SK-N-MC (cell line): ENCODE measurements at regions not wholly inside any gene's neighbourhood (a gene's known extent, or its start where the extent isn't known, plus 50 kb on each side); places are given as distances from the start of the nearest gene placed in this dataset.

Experiments
- DNase-seq: peaks from one replicate; pipeline ENCODE4 v3.0.0-alpha.2; 2011; ENCODE audit warnings: low read depth, low spot score
- H3K27ac ChIP-seq: fragments of 200-600 bp; sonication (generic); 2 replicates; pipeline ENCODE4 v1.5.1; 2016; ENCODE audit warnings: mixed run types
- H3K36me3 ChIP-seq: fragments of 200-600 bp; sonication (generic); 2 replicates; pipeline ENCODE4 v1.6.1; 2017; ENCODE audit warnings: antibody characterized with exemption, low read length, mixed read lengths; ENCODE audit not compliant: insufficient read depth
- H3K4me3 ChIP-seq: fragments of 200-600 bp; sonication (generic); 2 replicates; pipeline ENCODE4 v1.5.1; 2016
- H3K9ac ChIP-seq: fragments of 200-600 bp; sonication (generic); 2 replicates; pipeline ENCODE4 v1.8.0; 2017; ENCODE audit warnings: mixed run types, mixed read lengths; ENCODE audit not compliant: insufficient read length
- H3K9me3 ChIP-seq: fragments of 200-600 bp; sonication (generic); 2 replicates; pipeline ENCODE4 v1.6.1; 2017; ENCODE audit warnings: low read depth, mild to moderate bottlenecking, antibody characterized with exemption, low read length, moderate library complexity, mixed read lengths
- EZH2 ChIP-seq: fragments of 200-600 bp; sonication (generic); IDR thresholded peaks from one replicate; pipeline ENCODE4 v1.6.1; 2017; ENCODE audit warnings: antibody characterized with exemption
- FOXP2 ChIP-seq: optimal IDR thresholded peaks from 2 replicates; pipeline ENCODE3; 2011; ENCODE audit warnings: mild to moderate bottlenecking, moderate library complexity; ENCODE audit not compliant: insufficient read depth; ENCODE audit errors: extremely low read length, control extremely low read depth
- POLR2AphosphoS5 ChIP-seq: IDR thresholded peaks from 2 replicates; pipeline ENCODE4 v1.6.1; 2012; ENCODE audit warnings: mild to moderate bottlenecking, low read depth, low read length, borderline replicate concordance

DNA sequence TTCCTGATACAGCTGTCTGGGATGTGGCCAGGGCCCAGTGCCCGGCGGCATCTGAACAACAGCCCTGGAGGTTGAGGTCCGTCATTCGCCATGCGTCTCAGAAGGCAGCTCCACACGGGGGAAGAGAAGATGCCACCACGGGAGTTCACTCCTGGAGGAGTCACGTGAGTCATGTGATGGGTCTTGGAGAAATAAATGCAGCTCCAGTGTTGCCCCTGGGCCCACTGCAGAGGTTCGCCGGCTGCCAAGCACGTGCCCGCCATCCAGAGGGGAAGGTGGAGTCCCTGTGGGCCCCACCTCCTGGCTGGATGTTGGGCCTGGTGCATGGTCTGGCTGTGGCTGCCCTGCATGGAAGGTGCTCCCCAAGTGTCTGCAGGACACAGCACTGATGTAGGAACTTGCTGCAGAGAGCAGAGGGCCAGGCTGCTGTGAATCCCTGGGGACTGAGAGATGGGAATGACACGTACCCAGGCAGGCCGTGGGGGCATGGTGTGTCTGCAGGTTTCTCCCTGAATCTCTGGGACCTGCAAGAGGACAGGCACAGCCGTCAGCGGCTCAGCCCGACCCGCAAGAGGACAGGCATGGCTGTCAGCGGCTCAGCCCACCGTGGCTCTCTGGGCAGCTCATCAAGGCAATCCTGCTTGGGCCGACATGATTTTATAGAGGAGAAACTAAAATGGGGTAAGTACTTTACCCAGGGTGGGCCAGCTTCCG lies 418.3 kb upstream of the IRX4 start:
- DNase-seq = no peak
- Histone ChIP-seq H3K27ac (no peak overlapping the region), H3K4me3 (no peak overlapping the region), H3K36me3 (no peaks in the 10 kb centered on the region), H3K9ac (no peak overlapping the region), H3K9me3 (no peaks in the 10 kb centered on the region)
- no peak for TF ChIP-seq EZH2
- TF ChIP-seq POLR2AphosphoS5 = no peak
- no peak for TF ChIP-seq FOXP2

DNA sequence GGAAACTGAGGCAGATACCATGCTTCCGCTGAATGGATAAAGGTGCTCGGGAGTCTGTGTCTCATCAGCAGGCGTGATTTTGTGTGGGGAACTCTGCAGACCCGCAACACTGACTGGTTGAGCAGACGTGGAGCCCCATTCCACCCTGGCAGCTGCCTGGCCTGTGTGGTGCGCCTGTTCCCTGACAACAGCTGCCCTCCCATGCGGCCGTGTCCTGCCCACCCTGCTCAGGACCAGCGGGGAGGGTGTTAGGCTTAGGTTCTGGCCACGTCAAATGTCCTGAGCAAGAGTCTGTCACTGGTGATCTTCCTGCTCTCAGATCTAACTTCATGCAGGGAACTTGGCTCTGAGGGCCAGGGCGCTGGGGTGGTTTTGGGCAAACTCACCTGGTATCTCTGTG lies 417.7 kb upstream of the IRX4 start:
- no peak for DNase-seq
- H3K9me3 ChIP-seq = no peaks in the 10 kb centered on the region
- H3K27ac ChIP-seq = no peak overlapping the region
- H3K9ac ChIP-seq = no peak overlapping the region
- no peaks in the 10 kb centered on the region for H3K36me3 ChIP-seq
- no peak overlapping the region for H3K4me3 ChIP-seq
- TF ChIP-seq EZH2 (no peak), FOXP2 (no peak), POLR2AphosphoS5 (no peak)

DNA sequence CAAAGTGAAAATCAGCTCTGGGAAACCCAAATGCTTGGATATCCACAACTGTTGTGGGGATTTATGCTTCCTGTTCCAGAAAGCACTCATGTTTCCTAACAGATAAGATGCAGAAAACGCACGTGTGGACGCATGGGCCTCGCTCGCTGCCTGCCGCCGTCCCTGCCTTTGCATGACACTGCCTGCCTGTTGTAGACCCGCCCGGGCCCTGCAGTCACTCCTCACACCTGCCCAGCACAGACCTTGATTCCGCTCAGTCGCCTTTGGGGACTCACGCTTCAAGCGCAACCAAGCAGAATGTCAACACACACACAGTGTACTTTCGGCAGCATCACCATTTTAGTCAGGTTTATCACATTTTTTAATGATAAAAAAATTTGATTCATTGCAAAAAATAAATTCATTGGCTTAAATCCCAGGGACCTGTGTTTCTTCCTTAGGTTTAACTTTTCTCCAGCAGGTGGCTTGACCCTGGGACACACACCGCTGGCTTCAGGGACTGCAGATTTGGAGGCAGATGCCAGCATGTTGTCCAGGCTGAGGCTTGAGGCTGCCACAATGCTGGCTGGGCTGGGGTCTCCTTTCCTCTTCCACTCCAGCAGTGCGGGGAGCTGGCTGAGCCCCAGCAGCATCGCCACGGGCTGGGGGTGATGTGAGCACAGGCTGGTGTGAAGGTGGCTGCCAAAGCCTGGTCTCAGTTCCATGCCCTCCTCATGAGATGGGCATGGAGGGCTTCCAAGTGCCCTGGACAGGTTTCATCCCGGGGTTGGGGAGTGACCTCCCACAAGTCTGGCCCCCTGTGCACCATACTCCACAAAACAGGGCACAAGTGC lies 416.9 kb upstream of the IRX4 start:
- TF ChIP-seq POLR2AphosphoS5 (no peak), EZH2 (no peak), FOXP2 (no peak)
- no peaks in the 10 kb centered on the region for H3K9me3 ChIP-seq

DNA sequence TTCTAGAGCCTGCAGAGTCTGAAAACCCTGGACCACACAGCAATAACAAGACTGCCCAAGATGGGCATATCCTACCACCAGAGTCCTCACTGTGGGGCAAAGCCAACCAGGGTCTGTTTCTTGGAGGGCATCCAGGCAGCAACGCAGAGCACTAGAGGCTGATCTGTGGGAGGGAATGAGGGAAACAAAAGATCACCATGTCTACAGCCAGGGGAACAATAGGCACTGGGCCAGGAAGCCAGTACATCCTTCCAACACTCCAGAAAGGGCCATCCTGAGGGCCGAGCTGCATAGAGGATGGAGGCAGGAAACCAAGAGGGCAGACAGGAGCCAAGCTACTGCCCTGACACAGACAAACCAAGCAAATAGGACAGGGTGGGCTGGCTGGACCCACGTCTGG lies 416.1 kb upstream of the IRX4 start:
- H3K4me3 ChIP-seq = no peak overlapping the region
- no peak overlapping the region for H3K27ac ChIP-seq
- H3K36me3 ChIP-seq = no peaks in the 10 kb centered on the region
- DNase-seq = no peak
- H3K9ac ChIP-seq = no peak overlapping the region
- TF ChIP-seq FOXP2 = no peak
- TF ChIP-seq EZH2 = no peak
- TF ChIP-seq POLR2AphosphoS5 = no peak
- H3K9me3 ChIP-seq = no peaks in the 10 kb centered on the region

More for the DNA sequence above, 416.9 kb upstream of the IRX4 start:
- DNase-seq = no peak
- Histone ChIP-seq H3K27ac (no peak overlapping the region), H3K4me3 (no peak overlapping the region), H3K36me3 (no peaks in the 10 kb centered on the region), H3K9ac (no peak overlapping the region)

DNA sequence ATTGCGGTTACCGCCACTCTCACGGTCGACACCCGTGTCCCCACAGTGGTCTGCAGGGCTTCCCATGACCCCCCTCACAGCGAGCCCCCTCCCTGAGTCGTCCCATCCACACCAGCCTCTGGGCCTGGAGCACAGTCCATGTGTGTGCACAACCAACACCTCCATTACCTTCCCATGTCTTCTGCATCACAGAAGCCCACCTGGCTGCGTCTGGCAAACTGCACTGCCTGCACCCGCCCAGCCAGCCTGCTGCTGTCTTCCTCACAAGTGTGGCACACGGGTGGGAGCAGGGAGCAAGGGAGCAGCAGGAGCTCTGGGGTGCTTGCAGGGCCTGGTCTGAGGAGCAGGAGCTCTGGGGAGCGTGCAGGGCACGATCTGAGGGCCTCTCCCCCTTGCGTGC lies 415.3 kb upstream of the IRX4 start:
- no peak overlapping the region for H3K27ac ChIP-seq
- H3K9ac ChIP-seq = no peak overlapping the region
- H3K36me3 ChIP-seq = no peaks in the 10 kb centered on the region
- TF ChIP-seq EZH2 (no peak), FOXP2 (no peak), POLR2AphosphoS5 (no peak)
- no peaks in the 10 kb centered on the region for H3K9me3 ChIP-seq
- DNase-seq = no peak
- H3K4me3 ChIP-seq = no peak overlapping the region

DNA sequence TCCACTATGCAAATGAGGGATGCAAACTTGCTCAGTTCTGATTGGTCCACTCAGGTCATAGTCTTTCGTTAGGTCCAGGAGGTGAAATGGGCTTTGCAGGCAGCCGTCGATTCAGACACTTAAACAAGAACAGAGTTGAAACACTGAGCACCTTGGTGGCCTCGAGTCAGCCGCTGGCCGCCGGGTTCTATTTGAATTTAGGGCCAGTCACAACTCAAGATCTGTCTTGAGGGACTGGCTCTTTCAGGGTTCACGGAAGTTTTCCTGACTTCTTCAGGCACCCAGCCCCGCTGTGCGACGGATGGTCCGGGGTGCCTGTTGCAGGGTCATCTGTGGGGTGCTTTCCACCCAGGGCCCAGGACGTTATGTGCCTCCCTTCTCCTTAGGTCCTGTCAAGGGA lies 412.8 kb upstream of the IRX4 start:
- no peak overlapping the region for H3K9ac ChIP-seq
- no peak overlapping the region for H3K27ac ChIP-seq
- no peak for DNase-seq
- no peaks in the 10 kb centered on the region for H3K36me3 ChIP-seq
- no peak overlapping the region for H3K4me3 ChIP-seq
- TF ChIP-seq EZH2 (no peak), POLR2AphosphoS5 (no peak), FOXP2 (no peak)
- no peaks in the 10 kb centered on the region for H3K9me3 ChIP-seq

DNA sequence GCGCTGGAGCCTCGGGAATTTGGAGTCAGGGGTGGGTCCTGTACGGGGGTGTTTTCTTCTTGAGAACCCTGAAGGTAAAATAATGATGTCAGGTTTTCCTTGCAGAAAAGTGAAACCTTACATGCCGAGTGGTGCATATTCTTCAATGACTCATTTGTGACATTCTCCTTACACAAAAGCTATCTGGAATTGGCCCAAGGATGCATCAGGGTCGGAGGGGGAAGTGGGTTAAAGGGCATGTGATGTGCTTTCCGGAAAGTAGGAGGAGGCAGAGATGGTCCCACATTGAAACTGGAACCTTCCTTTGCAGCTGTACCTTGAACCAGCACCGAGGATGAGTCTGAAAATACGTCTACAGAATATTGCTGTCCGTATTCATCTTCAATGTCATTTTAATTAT lies 411.2 kb upstream of the IRX4 start:
- no peaks in the 10 kb centered on the region for H3K9me3 ChIP-seq
- DNase-seq = no peak
- H3K4me3 ChIP-seq = no peak overlapping the region
- no peaks in the 10 kb centered on the region for H3K36me3 ChIP-seq
- no peak overlapping the region for H3K27ac ChIP-seq
- no peak for TF ChIP-seq FOXP2
- no peak for TF ChIP-seq EZH2
- TF ChIP-seq POLR2AphosphoS5 = no peak
- no peak overlapping the region for H3K9ac ChIP-seq

DNA sequence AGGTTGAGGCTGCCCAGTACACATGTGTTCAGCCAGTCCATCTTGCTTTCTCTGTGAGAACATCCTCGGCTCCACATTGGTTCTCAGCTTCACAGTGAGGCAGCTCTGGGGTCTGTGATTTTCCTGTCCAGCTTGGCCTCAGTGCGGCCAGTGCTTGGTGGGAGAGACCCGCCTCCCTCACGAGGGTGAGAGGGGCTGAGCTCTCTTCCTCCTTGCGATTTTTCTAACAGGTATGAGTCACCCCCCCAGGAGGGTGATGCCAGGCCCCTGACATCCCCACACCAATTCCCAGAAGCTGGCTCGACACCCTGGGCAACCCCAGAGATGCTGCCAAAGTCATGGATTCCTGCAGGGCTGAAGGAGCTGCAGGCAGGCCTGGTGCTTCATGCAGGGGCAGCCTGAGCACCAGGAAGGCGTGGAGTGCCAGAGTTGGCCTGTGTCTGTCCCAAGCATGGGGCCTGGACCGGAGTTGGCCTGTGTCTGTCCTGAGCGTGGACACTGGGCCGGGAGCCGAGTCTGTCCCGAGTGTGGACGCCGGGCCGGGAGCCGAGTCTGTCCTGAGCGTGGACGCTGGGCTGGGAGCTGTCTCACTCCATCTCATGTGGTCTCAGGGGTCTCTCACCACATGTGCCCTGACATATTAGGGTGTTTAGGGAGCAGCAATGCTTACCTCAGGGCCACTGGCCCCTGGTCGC lies 408.6 kb upstream of the IRX4 start:
- no peak overlapping the region for H3K9ac ChIP-seq
- H3K9me3 ChIP-seq = no peaks in the 10 kb centered on the region
- DNase-seq = no peak
- no peak for TF ChIP-seq EZH2
- no peak for TF ChIP-seq POLR2AphosphoS5
- TF ChIP-seq FOXP2 = no peak
- H3K27ac ChIP-seq = no peak overlapping the region
- no peak overlapping the region for H3K4me3 ChIP-seq
- H3K36me3 ChIP-seq = no peaks in the 10 kb centered on the region
